A549 (cell line): ENCODE measurements at regions not wholly inside any gene's neighbourhood (a gene's known extent, or its start where the extent isn't known, plus 50 kb on each side); places are given as distances from the start of the nearest gene placed in this dataset.
A peak's percentile ranks its signal among the peaks of the same experiment; 100 is the strongest.

ENCODE experiments used
- ATAC-seq, 2 experiments: fragments of 200-7000 bp in 1 of 2; fragments of >200 bp in 1 of 2; cut with Nextera tagmentation in 1 of 2; cut with Tn5 transposase in 1 of 2; 3 replicates each; pipeline versions ENCODE4 v1.8.0 to v1.9.1; 2018 to 2020; ENCODE audit warnings: mild to moderate bottlenecking in 1 of 2, moderate library complexity in 1 of 2
- CTCF ChIA-PET: fragments of 300-600 bp; sonication (Branson Sonifier 250); formaldehyde crosslinking; extraction: SDS; loops from one replicate; lab custom pipeline; 2021; ENCODE audit warnings: antibody characterized with exemption, inconsistent platforms; lab: Yijun Ruan, JAX
- POLR2A ChIA-PET: fragments of 350-600 bp; formaldehyde crosslinking; extraction: SDS; loops from one replicate; lab custom pipeline; 2021; ENCODE audit warnings: antibody characterized with exemption, inconsistent platforms; lab: Yijun Ruan, JAX
- DNase-seq, 2 experiments: peaks; one replicate each; pipeline versions ENCODE4 v3.0.0 to v3.0.0-alpha.2; 2011 to 2016; ENCODE audit warnings: low read depth in 1 of 2, low spot score in 1 of 2
- FAIRE-seq: peaks from 2 replicates; lab custom pipeline; 2011; peaks lifted over from hg19 to GRCh38; lab: Jason Lieb, UNC
- H3K27ac ChIP-seq, 2 experiments: fragments of >200 bp; sonication (Bioruptor Twin); formaldehyde crosslinking; 3 replicates each; pipeline ENCODE4 v1.5.1; 2016 to 2017
- H3K4me1 ChIP-seq: fragments of >200 bp; sonication (Bioruptor Twin); formaldehyde crosslinking; 3 replicates; pipeline ENCODE4 v1.6.1; 2016
- H3K4me2 ChIP-seq: fragments of >200 bp; sonication (Bioruptor Twin); formaldehyde crosslinking; 3 replicates; pipeline ENCODE4 v1.6.1; 2016
- H3K4me3 ChIP-seq: fragments of >200 bp; sonication (Bioruptor Twin); formaldehyde crosslinking; 3 replicates; pipeline ENCODE4 v1.5.1; 2016
- H3K9me3 ChIP-seq: fragments of >200 bp; sonication (Bioruptor Twin); formaldehyde crosslinking; 3 replicates; pipeline ENCODE4 v1.6.1; 2016
- ATOH8 ChIP-seq: fragments of 250-450 bp; sonication (Bioruptor Pico); IDR thresholded peaks from 2 replicates; pipeline ENCODE4 v1.5.0; 2020; ENCODE audit warnings: low read depth, mild to moderate bottlenecking, moderate library complexity
- BCL3 ChIP-seq: fragments of >200 bp; sonication (Bioruptor Twin); formaldehyde crosslinking; IDR thresholded peaks from 3 replicates; pipeline ENCODE4 v1.6.1; 2016
- BHLHE40 ChIP-seq: IDR thresholded peaks from 2 replicates; pipeline ENCODE4 v1.6.1; 2012; ENCODE audit warnings: low read depth, low read length, inconsistent platforms
- CBX2 ChIP-seq: fragments of 200-600 bp; sonication (generic); IDR thresholded peaks from 2 replicates; pipeline ENCODE4 v1.6.1; 2016; ENCODE audit warnings: low read depth, mild to moderate bottlenecking, borderline replicate concordance
- CHD2 ChIP-seq: fragments of 150-350 bp; IDR thresholded peaks from 2 replicates; pipeline ENCODE4 v1.6.1; 2014; ENCODE audit warnings: low read length; ENCODE audit not compliant: partially characterized antibody
- CTCF ChIP-seq: fragments of >200 bp; sonication (Bioruptor Twin); formaldehyde crosslinking; IDR thresholded peaks from 3 replicates; pipeline ENCODE4 v1.5.1; 2016
- EHF ChIP-seq: fragments of 250-450 bp; sonication (Bioruptor Pico); IDR thresholded peaks from 2 replicates; pipeline ENCODE4 v1.5.0; 2020; ENCODE audit warnings: mild to moderate bottlenecking
- EHMT2 ChIP-seq: fragments of 200-600 bp; sonication (generic); IDR thresholded peaks from 2 replicates; pipeline ENCODE4 v1.6.1; 2016; ENCODE audit warnings: antibody characterized with exemption, low read depth, mild to moderate bottlenecking, moderate library complexity
- GATA3 ChIP-seq: IDR thresholded peaks from 2 replicates; pipeline ENCODE4 v1.6.1; 2012; ENCODE audit warnings: borderline replicate concordance
- HDAC2 ChIP-seq: fragments of 200-600 bp; sonication (generic); IDR thresholded peaks from 2 replicates; pipeline ENCODE4 v1.6.1; 2016
- HOXB5 ChIP-seq: fragments of 250-450 bp; sonication (Bioruptor Pico); IDR thresholded peaks from 2 replicates; pipeline ENCODE4 v1.5.0; 2020; ENCODE audit warnings: mild to moderate bottlenecking, moderate library complexity
- KDM1A ChIP-seq: fragments of 200-600 bp; sonication (generic); IDR thresholded peaks from 2 replicates; pipeline ENCODE4 v1.6.1; 2016; ENCODE audit warnings: low read depth, mild to moderate bottlenecking
- MAX ChIP-seq: IDR thresholded peaks from 2 replicates; pipeline ENCODE4 v1.6.1; 2012
- MAZ ChIP-seq: fragments of 150-350 bp; IDR thresholded peaks from 2 replicates; pipeline ENCODE4 v1.6.1; 2014; ENCODE audit warnings: antibody characterized with exemption, low read depth, low read length, borderline replicate concordance
- NFE2L2 ChIP-seq: fragments of 150-350 bp; conservative IDR thresholded peaks from 2 replicates; pipeline ENCODE4 v1.6.1; 2014; ENCODE audit warnings: low read length
- NPAS2 ChIP-seq: fragments of 250-450 bp; sonication (Bioruptor Pico); IDR thresholded peaks from 2 replicates; pipeline ENCODE4 v1.8.0; 2022; ENCODE audit warnings: mild to moderate bottlenecking, moderate library complexity, borderline replicate concordance
- RAD21 ChIP-seq, 2 experiments: fragments of >200 bp in 1 of 2; sonication (Bioruptor Twin) in 1 of 2; formaldehyde crosslinking in 1 of 2; IDR thresholded peaks in 1 of 2; conservative IDR thresholded peaks in 1 of 2; 2 replicates in 1 of 2; 3 replicates in 1 of 2; pipeline ENCODE4 v1.6.1; 2012 to 2018; ENCODE audit warnings: inconsistent platforms in 1 of 2
- RARB ChIP-seq: fragments of 250-450 bp; sonication (Bioruptor Pico); IDR thresholded peaks from 2 replicates; pipeline ENCODE4 v1.8.0; 2021; ENCODE audit warnings: mild to moderate bottlenecking, moderate library complexity
- RFX5 ChIP-seq: fragments of 450-650 bp; IDR thresholded peaks from 2 replicates; pipeline ENCODE4 v1.7.1; 2014; ENCODE audit warnings: antibody characterized with exemption, mild to moderate bottlenecking, moderate library complexity
- RNF2 ChIP-seq: fragments of 200-600 bp; sonication (generic); IDR thresholded peaks from 2 replicates; pipeline ENCODE4 v1.6.1; 2016; ENCODE audit warnings: low read depth, mild to moderate bottlenecking, antibody characterized with exemption, moderate library complexity, borderline replicate concordance
- SMC3 ChIP-seq: fragments of >200 bp; sonication (Bioruptor Twin); formaldehyde crosslinking; IDR thresholded peaks from 3 replicates; pipeline ENCODE4 v1.6.1; 2018; ENCODE audit warnings: inconsistent platforms
- SREBF2 ChIP-seq: fragments of 450-650 bp; IDR thresholded peaks from 2 replicates; pipeline ENCODE4 v1.6.1; 2014; ENCODE audit warnings: mild to moderate bottlenecking, moderate library complexity
- ZC3H11A ChIP-seq: fragments of 450-650 bp; IDR thresholded peaks from 2 replicates; pipeline ENCODE4 v1.6.1; 2014; ENCODE audit warnings: antibody characterized with exemption, mild to moderate bottlenecking
- ZSCAN20 ChIP-seq: fragments of 250-450 bp; sonication (Bioruptor Pico); IDR thresholded peaks from 2 replicates; pipeline ENCODE4 v1.8.0; 2022; ENCODE audit warnings: mild to moderate bottlenecking, moderate library complexity
- WGBS: methylation state at CpG from one replicate; pipeline ENCODE4 v1.1.6; 2017; ENCODE audit errors: missing lambda C conversion rate; 5-methylcytosine and 5-hydroxymethylcytosine counted together
- TF ChIP-seq, protein P1 (sequence below): fragments of 450-650 bp; IDR thresholded peaks from 2 replicates; pipeline ENCODE4 v1.6.1; 2014; ENCODE audit warnings: antibody characterized with exemption
- TF ChIP-seq, protein P2 (sequence below): IDR thresholded peaks from 2 replicates; pipeline ENCODE4 v1.6.1; 2012

DNA sequence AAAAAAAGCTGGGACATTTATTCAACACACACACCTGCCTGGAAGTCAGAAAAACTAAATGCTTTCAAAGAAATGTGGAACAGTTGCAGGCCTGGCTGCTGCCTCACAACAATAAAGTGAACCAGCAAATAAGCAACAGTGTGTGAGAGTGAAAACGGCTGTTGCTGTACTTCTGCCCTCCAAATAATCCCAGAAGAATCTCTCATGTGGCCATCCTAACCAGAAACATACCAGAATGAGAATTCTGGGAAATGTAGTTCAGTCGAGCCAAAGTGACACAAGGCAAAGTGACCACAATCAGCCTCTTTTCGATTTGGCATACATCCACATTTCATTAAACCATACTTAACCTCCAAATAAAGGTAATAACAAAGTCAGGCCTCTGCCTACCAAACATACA lies 204.5 kb downstream of the SLC7A11 start:
- ChIA-PET CTCF (interaction anchor here (0.8 to 11.8 kb wide), 6 partner anchors 9 to 900 kb away, joined by 3 to 113 read pairs (median 6); no protein-coding TSS in a partner anchor), POLR2A (no interaction called here)
- 59% methylated on average over 3 of the region's 3 CpGs for WGBS
- TF ChIP-seq EHMT2 (no peak), NPAS2 (CRISPR knock-in tag) (no peak), HDAC2 (no peak), MAZ (no peak)
- TF ChIP-seq, protein P1, sequence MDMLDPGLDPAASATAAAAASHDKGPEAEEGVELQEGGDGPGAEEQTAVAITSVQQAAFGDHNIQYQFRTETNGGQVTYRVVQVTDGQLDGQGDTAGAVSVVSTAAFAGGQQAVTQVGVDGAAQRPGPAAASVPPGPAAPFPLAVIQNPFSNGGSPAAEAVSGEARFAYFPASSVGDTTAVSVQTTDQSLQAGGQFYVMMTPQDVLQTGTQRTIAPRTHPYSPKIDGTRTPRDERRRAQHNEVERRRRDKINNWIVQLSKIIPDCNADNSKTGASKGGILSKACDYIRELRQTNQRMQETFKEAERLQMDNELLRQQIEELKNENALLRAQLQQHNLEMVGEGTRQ, result no peak
- ATAC-seq (no peak), FAIRE-seq (no peak), DNase-seq (no peak)
- Histone ChIP-seq H3K4me3 (no peak overlapping the region), H3K4me2 (no peak overlapping the region), H3K27ac (no peak overlapping the region), H3K9me3 (no peaks in the 10 kb centered on the region), H3K4me1 (peaks cover 13% of the 10 kb centered on the region)

GRCh38 chr4:138035781-138036258 lies 206.3 kb downstream of the SLC7A11 start:
- Histone ChIP-seq H3K4me3 (no peak overlapping the region), H3K4me1 (peaks cover 13% of the 10 kb centered on the region), H3K4me2 (no peak overlapping the region), H3K9me3 (no peaks in the 10 kb centered on the region), H3K27ac (peak overlapping the region in 1 of 2 experiments; percentile 61; a peak in 3 of 6 replicates)
- FAIRE-seq, result peak; percentile 18
- ChIA-PET CTCF (interaction anchor here (0.6 to 11.8 kb wide), 28 partner anchors 8 to 902 kb away, joined by 3 to 113 read pairs (median 3); no protein-coding TSS in a partner anchor), POLR2A (interaction anchor here (0.9 kb wide), 1 partner anchor 55 kb away, joined by 3 read pairs; no protein-coding TSS in a partner anchor)
- 40% methylated on average over 1 of the region's 1 CpG for WGBS
- TF ChIP-seq MAX, result no peak
- TF ChIP-seq CTCF, result peak; percentile 73
- TF ChIP-seq CBX2, result no peak
- TF ChIP-seq CHD2, result no peak
- TF ChIP-seq RNF2, result no peak
- TF ChIP-seq, protein P2, sequence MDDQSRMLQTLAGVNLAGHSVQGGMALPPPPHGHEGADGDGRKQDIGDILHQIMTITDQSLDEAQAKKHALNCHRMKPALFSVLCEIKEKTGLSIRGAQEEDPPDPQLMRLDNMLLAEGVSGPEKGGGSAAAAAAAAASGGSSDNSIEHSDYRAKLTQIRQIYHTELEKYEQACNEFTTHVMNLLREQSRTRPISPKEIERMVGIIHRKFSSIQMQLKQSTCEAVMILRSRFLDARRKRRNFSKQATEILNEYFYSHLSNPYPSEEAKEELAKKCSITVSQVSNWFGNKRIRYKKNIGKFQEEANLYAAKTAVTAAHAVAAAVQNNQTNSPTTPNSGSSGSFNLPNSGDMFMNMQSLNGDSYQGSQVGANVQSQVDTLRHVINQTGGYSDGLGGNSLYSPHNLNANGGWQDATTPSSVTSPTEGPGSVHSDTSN, result no peak
- no peak for TF ChIP-seq EHF (CRISPR knock-in tag)
- TF ChIP-seq RARB (CRISPR knock-in tag), result no peak
- no peak for TF ChIP-seq ZC3H11A
- no peak for TF ChIP-seq BCL3
- TF ChIP-seq HOXB5 (CRISPR knock-in tag), result no peak
- TF ChIP-seq SREBF2, result no peak
- TF ChIP-seq KDM1A, result no peak
- no peak for TF ChIP-seq NPAS2 (CRISPR knock-in tag)
- TF ChIP-seq ATOH8 (CRISPR knock-in tag), result no peak
- TF ChIP-seq SMC3, result peak; percentile 87
- TF ChIP-seq MAZ, result no peak
- no peak for TF ChIP-seq RFX5
- no peak for TF ChIP-seq BHLHE40
- TF ChIP-seq RAD21 (conservative IDR thresholded peaks at IDR 0.05 in 1 of 2, IDR thresholded peaks at IDR 0.05 in 1 of 2), result peak; percentile 87 to 89
- no peak for TF ChIP-seq NFE2L2
- TF ChIP-seq ZSCAN20 (CRISPR knock-in tag), result no peak
- TF ChIP-seq HDAC2, result no peak
- no peak for TF ChIP-seq GATA3
- peak; percentile 38 to 56 for DNase-seq
- peak; percentile 99 for ATAC-seq
